IMR-90 (cell line): ENCODE measurements at regions not wholly inside any gene's neighbourhood (a gene's known extent, or its start where the extent isn't known, plus 50 kb on each side); places are given as distances from the start of the nearest gene placed in this dataset.

Source experiments
- ATAC-seq: fragments of 200-7000 bp; cut with Tn5 transposase; 2 replicates; pipeline ENCODE4 v1.9.1; 2020; ENCODE audit warnings: low read depth, mild to moderate bottlenecking, moderate library complexity
- BruUV-seq: library from RNA; stranded (reverse); fragments of 400-500 nt; replicated peaks from 2 replicates; lab custom pipeline; 2021; lab: Mats Ljungman, UMichigan
- CTCF ChIA-PET: fragments of 300-600 bp; formaldehyde crosslinking; extraction: SDS; loops from one replicate; lab custom pipeline; 2021; ENCODE audit warnings: antibody characterized with exemption; lab: Yijun Ruan, JAX
- POLR2A ChIA-PET: fragments of 300-600 bp; sonication (Branson Sonifier 250); formaldehyde crosslinking; loops from one replicate; lab custom pipeline; 2022; ENCODE audit warnings: antibody characterized with exemption; ENCODE audit not compliant: unreplicated experiment; lab: Charles Lee
- DNase-seq: peaks from one replicate; pipeline ENCODE4 v3.0.0; 2013
- H2AFZ ChIP-seq: replicated peaks from 2 replicates; pipeline ENCODE3; 2013; ENCODE audit warnings: low read length, mild to moderate bottlenecking; ENCODE audit not compliant: poor library complexity
- H2AK5ac ChIP-seq: 2 replicates; pipeline ENCODE4 v1.6.1; 2013; ENCODE audit warnings: low read depth, low read length, inconsistent platforms
- H2AK9ac ChIP-seq: replicated peaks from 2 replicates; pipeline ENCODE3; 2013; ENCODE audit warnings: mild to moderate bottlenecking, low read depth, low read length, moderate library complexity; ENCODE audit not compliant: poor library complexity
- H2BK120ac ChIP-seq: 2 replicates; pipeline ENCODE4 v1.6.1; 2013; ENCODE audit warnings: low read depth, low read length, inconsistent platforms
- H2BK15ac ChIP-seq: 3 replicates; pipeline ENCODE4 v1.6.1; 2013; ENCODE audit warnings: low read depth, low read length, inconsistent platforms
- H2BK20ac ChIP-seq: 2 replicates; pipeline ENCODE4 v1.6.1; 2013; ENCODE audit warnings: low read depth, mild to moderate bottlenecking, inconsistent platforms, low read length, moderate library complexity
- H2BK5ac ChIP-seq: 2 replicates; pipeline ENCODE4 v1.6.1; 2013; ENCODE audit warnings: mild to moderate bottlenecking, low read depth, low read length, inconsistent platforms; ENCODE audit not compliant: poor library complexity, severe bottlenecking
- H3K14ac ChIP-seq: replicated peaks from 2 replicates; pipeline ENCODE4 v1.6.1; 2013; ENCODE audit warnings: low read depth, low read length, inconsistent platforms
- H3K18ac ChIP-seq: 2 replicates; pipeline ENCODE4 v1.6.1; 2013; ENCODE audit warnings: low read depth, low read length, control low read depth
- H3K23ac ChIP-seq: 2 replicates; pipeline ENCODE4 v1.6.1; 2013; ENCODE audit warnings: low read depth, low read length, inconsistent platforms
- H3K27ac ChIP-seq: 2 replicates; pipeline ENCODE4 v1.5.1; 2013; ENCODE audit warnings: mild to moderate bottlenecking, control low read depth, low read length; ENCODE audit not compliant: insufficient read depth
- H3K27me3 ChIP-seq: 2 replicates; pipeline ENCODE4 v1.6.1; 2013; ENCODE audit warnings: low read length; ENCODE audit not compliant: control insufficient read depth, insufficient read depth
- H3K36me3 ChIP-seq: 2 replicates; pipeline ENCODE4 v1.6.1; 2013; ENCODE audit warnings: low read length, mixed read lengths; ENCODE audit not compliant: control insufficient read depth, insufficient read depth
- H3K4ac ChIP-seq: 2 replicates; pipeline ENCODE4 v1.6.1; 2013; ENCODE audit warnings: low read depth, low read length, inconsistent platforms
- H3K4me1 ChIP-seq: 2 replicates; pipeline ENCODE4 v1.6.1; 2013; ENCODE audit warnings: low read length, mixed read lengths; ENCODE audit not compliant: control insufficient read depth, insufficient read depth
- H3K4me2 ChIP-seq: 2 replicates; pipeline ENCODE4 v1.6.1; 2013; ENCODE audit warnings: low read depth, mild to moderate bottlenecking, control low read depth, low read length, moderate library complexity
- H3K4me3 ChIP-seq: 2 replicates; pipeline ENCODE4 v1.5.1; 2013; ENCODE audit warnings: low read depth, mild to moderate bottlenecking, control low read depth, low read length, moderate library complexity; ENCODE audit not compliant: insufficient read depth
- H3K56ac ChIP-seq: 2 replicates; pipeline ENCODE4 v1.6.1; 2013; ENCODE audit warnings: low read length, inconsistent platforms; ENCODE audit not compliant: insufficient read depth; ENCODE audit errors: extremely low read depth
- H3K79me1 ChIP-seq, 2 experiments: 2 replicates each; pipeline ENCODE4 v1.6.1; 2013; ENCODE audit warnings: low read length in 2 of 2, inconsistent platforms in 1 of 2, low read depth in 1 of 2
- H3K9ac ChIP-seq: 2 replicates; pipeline ENCODE4 v1.6.1; 2013; ENCODE audit warnings: low read depth, low read length, control low read depth
- H3K9me1 ChIP-seq: 2 replicates; pipeline ENCODE4 v1.6.1; 2013; ENCODE audit warnings: low read length, inconsistent platforms; ENCODE audit not compliant: insufficient read depth
- H3K9me3 ChIP-seq: 2 replicates; pipeline ENCODE4 v1.6.1; 2013; ENCODE audit warnings: low read length; ENCODE audit not compliant: control insufficient read depth, insufficient read depth
- H4K20me1 ChIP-seq: 2 replicates; pipeline ENCODE4 v1.6.1; 2013; ENCODE audit warnings: low read length, inconsistent platforms; ENCODE audit not compliant: insufficient read depth
- H4K5ac ChIP-seq: 2 replicates; pipeline ENCODE4 v1.6.1; 2013; ENCODE audit warnings: mild to moderate bottlenecking, low read depth, low read length, control low read depth
- H4K8ac ChIP-seq, 2 experiments: 2 replicates each; pipeline ENCODE4 v1.6.1; 2013; ENCODE audit warnings: low read depth in 2 of 2, low read length in 2 of 2, control low read depth in 1 of 2, inconsistent platforms in 1 of 2
- H4K91ac ChIP-seq: 2 replicates; pipeline ENCODE4 v1.6.1; 2013; ENCODE audit warnings: low read depth, low read length, inconsistent platforms; ENCODE audit not compliant: insufficient read depth
- BHLHE40 ChIP-seq: fragments of 150-350 bp; IDR thresholded peaks from 2 replicates; pipeline ENCODE4 v1.6.1; 2016; ENCODE audit warnings: mild to moderate bottlenecking, low read depth, low read length
- CEBPB ChIP-seq: IDR thresholded peaks from 2 replicates; pipeline ENCODE4 v1.6.1; 2012; ENCODE audit warnings: low read depth, low read length, improper control_type of control experiment
- CHD1 ChIP-seq: IDR thresholded peaks from 2 replicates; pipeline ENCODE4 v1.6.1; 2012; ENCODE audit warnings: low read depth, low read length, improper control_type of control experiment
- ELK1 ChIP-seq: fragments of 150-350 bp; IDR thresholded peaks from 2 replicates; pipeline ENCODE4 v1.6.1; 2016; ENCODE audit warnings: low read depth, mild to moderate bottlenecking, low read length, moderate library complexity, borderline replicate concordance
- FOS ChIP-seq: fragments of 150-350 bp; IDR thresholded peaks from 2 replicates; pipeline ENCODE4 v1.6.1; 2016; ENCODE audit warnings: low read depth, low read length
- MAFK ChIP-seq: IDR thresholded peaks from 2 replicates; pipeline ENCODE4 v1.6.1; 2012; ENCODE audit warnings: low read depth, low read length, improper control_type of control experiment
- MAZ ChIP-seq: IDR thresholded peaks from 2 replicates; pipeline ENCODE4 v1.6.1; 2012; ENCODE audit warnings: low read depth, mild to moderate bottlenecking, low read length, improper control_type of control experiment, moderate library complexity, borderline replicate concordance
- MXI1 ChIP-seq: IDR thresholded peaks from 2 replicates; pipeline ENCODE4 v1.6.1; 2012; ENCODE audit warnings: low read depth, mild to moderate bottlenecking, low read length, moderate library complexity, borderline replicate concordance
- NFE2L2 ChIP-seq: fragments of 150-350 bp; IDR thresholded peaks from 2 replicates; pipeline ENCODE4 v1.6.1; 2016; ENCODE audit warnings: low read depth, mild to moderate bottlenecking, low read length
- POLR2A ChIP-seq: IDR thresholded peaks from 2 replicates; pipeline ENCODE4 v1.6.1; 2012; ENCODE audit warnings: mild to moderate bottlenecking, low read depth, low read length
- RAD21 ChIP-seq: IDR thresholded peaks from 2 replicates; pipeline ENCODE4 v1.6.1; 2012; ENCODE audit warnings: low read length, improper control_type of control experiment
- RCOR1 ChIP-seq: IDR thresholded peaks from 2 replicates; pipeline ENCODE4 v1.6.1; 2012; ENCODE audit warnings: mild to moderate bottlenecking, low read length, improper control_type of control experiment; ENCODE audit not compliant: insufficient replicate concordance
- RFX5 ChIP-seq: IDR thresholded peaks from 2 replicates; pipeline ENCODE4 v1.8.0; 2012; ENCODE audit warnings: low read depth, mild to moderate bottlenecking, low read length, moderate library complexity
- SMC3 ChIP-seq: fragments of 150-350 bp; IDR thresholded peaks from 2 replicates; pipeline ENCODE4 v1.6.1; 2016; ENCODE audit warnings: low read depth, mild to moderate bottlenecking, antibody characterized with exemption, low read length, moderate library complexity
- USF2 ChIP-seq: fragments of 150-350 bp; IDR thresholded peaks from 2 replicates; pipeline ENCODE4 v1.6.1; 2017; ENCODE audit warnings: mild to moderate bottlenecking, antibody characterized with exemption, low read length, low read depth
- dilution Hi-C: fragments of 300-500 bp; cut with HindIII; formaldehyde crosslinking; loops from one replicate; pipeline ENCODE4 v1.14.3; 2018; ENCODE audit warnings: low sequenced_read_pairs; ENCODE audit not compliant: unreplicated experiment
- in situ Hi-C: fragments of 300-500 bp; cut with MboI; formaldehyde crosslinking; loops from 3 replicates; pipeline ENCODE4 v1.14.3; 2019; ENCODE audit warnings: low sequenced_read_pairs, inconsistent platforms, mixed read lengths
- intact Hi-C: fragments of 100-400 bp; cut with micrococcal nuclease; formaldehyde crosslinking; loops from 2 replicates; pipeline ENCODE4 v1.10.0; 2022
- TF ChIP-seq, protein P1 (sequence below): conservative IDR thresholded peaks from 2 replicates; pipeline ENCODE4 v1.5.1; 2012; ENCODE audit warnings: mild to moderate bottlenecking, low read depth, low read length, improper control_type of control experiment

DNA sequence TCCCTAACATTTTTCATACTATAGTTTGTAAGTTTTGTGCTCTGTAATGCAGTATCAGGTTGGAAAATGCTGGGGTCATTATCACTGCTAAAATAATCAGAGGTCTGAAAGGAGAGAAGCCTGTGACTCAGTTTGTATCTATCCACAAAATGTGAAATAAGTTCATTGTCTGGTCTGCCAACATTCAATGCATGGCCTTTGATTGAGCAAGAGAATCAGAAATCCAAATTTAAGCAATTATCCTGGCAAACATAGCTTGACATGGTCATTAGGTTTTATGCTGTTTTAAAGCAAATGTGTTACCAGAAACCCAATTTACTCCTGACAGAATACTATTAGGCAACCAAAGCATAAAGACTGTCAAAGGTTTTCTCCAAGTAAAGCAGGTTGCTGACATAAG, 709.7 kb upstream of the SEMA3D start:
- Histone ChIP-seq H3K79me1 (no peaks in the 10 kb centered on the region), H2AK9ac (no peak overlapping the region), H3K4me1 (no peaks in the 10 kb centered on the region), H2BK5ac (no peak overlapping the region), H2BK20ac (no peak overlapping the region), H4K8ac (no peak overlapping the region), H3K36me3 (no peaks in the 10 kb centered on the region), H3K56ac (no peak overlapping the region), H3K9me3 (no peaks in the 10 kb centered on the region), H3K9me1 (no peaks in the 10 kb centered on the region), H2BK120ac (no peak overlapping the region), H3K9ac (no peak overlapping the region), H2AK5ac (no peak overlapping the region), H3K23ac (no peak overlapping the region), H4K20me1 (no peaks in the 10 kb centered on the region), H2AFZ (no peak overlapping the region), H3K4me2 (no peak overlapping the region), H4K5ac (no peak overlapping the region), H3K18ac (no peak overlapping the region), H3K4me3 (no peak overlapping the region), H4K91ac (no peak overlapping the region), H3K27me3 (no peaks in the 10 kb centered on the region), H3K14ac (no peak overlapping the region), H3K27ac (no peak overlapping the region), H2BK15ac (no peak overlapping the region), H3K4ac (no peak overlapping the region)
- DNase-seq (no peak), ATAC-seq (no peak)
- in situ Hi-C loops (loop anchor here (10.0 to 25.0 kb wide), 2 partner anchors 566 to 1008 kb away; no protein-coding TSS in a partner anchor), intact Hi-C loops (no loop called here), dilution Hi-C loops (no loop called here)
- no TSS peak for BruUV-seq
- no peak for TF ChIP-seq CEBPB
- no peak for TF ChIP-seq BHLHE40
- no peak for TF ChIP-seq SMC3
- TF ChIP-seq POLR2A: no peak
- TF ChIP-seq, protein P1, sequence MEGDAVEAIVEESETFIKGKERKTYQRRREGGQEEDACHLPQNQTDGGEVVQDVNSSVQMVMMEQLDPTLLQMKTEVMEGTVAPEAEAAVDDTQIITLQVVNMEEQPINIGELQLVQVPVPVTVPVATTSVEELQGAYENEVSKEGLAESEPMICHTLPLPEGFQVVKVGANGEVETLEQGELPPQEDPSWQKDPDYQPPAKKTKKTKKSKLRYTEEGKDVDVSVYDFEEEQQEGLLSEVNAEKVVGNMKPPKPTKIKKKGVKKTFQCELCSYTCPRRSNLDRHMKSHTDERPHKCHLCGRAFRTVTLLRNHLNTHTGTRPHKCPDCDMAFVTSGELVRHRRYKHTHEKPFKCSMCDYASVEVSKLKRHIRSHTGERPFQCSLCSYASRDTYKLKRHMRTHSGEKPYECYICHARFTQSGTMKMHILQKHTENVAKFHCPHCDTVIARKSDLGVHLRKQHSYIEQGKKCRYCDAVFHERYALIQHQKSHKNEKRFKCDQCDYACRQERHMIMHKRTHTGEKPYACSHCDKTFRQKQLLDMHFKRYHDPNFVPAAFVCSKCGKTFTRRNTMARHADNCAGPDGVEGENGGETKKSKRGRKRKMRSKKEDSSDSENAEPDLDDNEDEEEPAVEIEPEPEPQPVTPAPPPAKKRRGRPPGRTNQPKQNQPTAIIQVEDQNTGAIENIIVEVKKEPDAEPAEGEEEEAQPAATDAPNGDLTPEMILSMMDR: no peak
- TF ChIP-seq FOS: no peak
- no peak for TF ChIP-seq USF2
- TF ChIP-seq CHD1: no peak
- TF ChIP-seq RFX5: no peak
- TF ChIP-seq ELK1: no peak
- TF ChIP-seq MAZ: no peak
- no peak for TF ChIP-seq NFE2L2
- no peak for TF ChIP-seq RCOR1
- TF ChIP-seq MXI1: no peak
- TF ChIP-seq MAFK: no peak
- no peak for TF ChIP-seq RAD21
- ChIA-PET CTCF (no interaction called here), POLR2A (no interaction called here)
